GM18861 (cell line): ENCODE measurements at regions not wholly inside any gene's neighbourhood (a gene's known extent, or its start where the extent isn't known, plus 50 kb on each side); places are given as distances from the start of the nearest gene placed in this dataset.

Source experiments
- ATAC-seq: cut with Tn5 transposase; IDR thresholded peaks from one replicate; pipeline ENCODE4 v1.9.1; 2021; ENCODE audit not compliant: unreplicated experiment

DNA sequence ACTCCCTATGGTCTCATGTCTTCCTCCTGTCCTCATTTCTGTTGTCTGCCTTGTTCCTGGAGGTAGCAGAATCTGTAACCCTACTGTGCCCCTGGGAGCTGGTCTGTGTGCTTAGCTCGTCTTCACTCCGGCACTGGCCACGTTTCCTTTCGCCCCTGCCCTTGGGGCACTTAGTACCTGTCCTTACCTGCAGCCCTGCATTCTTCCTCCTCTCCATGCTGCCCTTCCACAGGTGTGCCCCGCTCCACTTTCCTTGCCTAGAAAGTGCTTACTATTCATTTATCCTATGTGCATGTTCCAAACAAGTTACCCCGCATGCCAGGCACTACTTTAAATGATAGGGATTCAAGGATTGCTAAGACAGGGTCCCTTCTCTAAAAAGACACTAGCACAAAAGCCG lies 199.9 kb upstream of the ZMIZ1 start:
- no peak for ATAC-seq

- no peak for ATAC-seq
Measured at GRCh38 chr10:78869508-78870454, 199.0 kb upstream of the ZMIZ1 start.

DNA sequence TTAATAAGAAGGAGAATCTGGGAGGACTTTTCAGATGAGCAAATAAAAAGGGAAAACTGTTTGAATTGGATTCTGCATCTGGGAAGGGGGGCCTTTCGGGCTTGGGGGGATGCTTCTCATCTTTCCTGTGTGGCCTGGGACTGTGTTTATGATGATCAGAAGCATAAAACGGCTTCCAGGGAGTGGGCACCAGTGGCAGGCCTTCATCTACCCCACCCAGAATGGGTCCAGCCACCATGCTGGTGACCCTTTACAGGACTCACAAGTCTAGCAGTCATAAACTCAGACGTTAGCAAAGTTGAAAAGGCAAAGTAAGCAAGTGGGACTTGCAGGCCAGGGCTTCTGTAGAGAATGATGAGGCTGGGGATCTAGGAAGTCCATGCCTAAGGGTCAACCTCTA lies 198.3 kb upstream of the ZMIZ1 start:
- no peak for ATAC-seq

- no peak for ATAC-seq
Measured at GRCh38 chr10:78871796-78872195, 197.0 kb upstream of the ZMIZ1 start.

DNA sequence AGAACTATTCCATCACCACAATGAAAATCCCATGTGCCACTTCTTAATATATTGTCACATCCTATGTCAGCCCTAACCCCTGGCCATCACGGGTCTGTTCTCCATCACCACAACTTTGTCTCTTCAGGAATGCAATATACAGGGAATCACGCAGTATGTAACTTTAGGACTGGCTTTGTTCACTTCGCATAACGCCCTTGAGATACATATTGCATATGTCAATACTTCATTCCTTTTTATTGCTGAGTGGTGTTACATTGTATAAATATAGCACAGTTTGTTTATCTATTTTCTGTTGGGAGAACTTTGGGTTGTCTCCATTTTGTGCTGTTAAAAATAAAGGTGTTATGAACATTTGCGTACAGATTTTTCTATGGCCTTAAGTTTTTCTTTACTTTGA lies 195.4 kb upstream of the ZMIZ1 start:
- ATAC-seq, result no peak

GRCh38 chr10:78875331-78875877 lies 193.4 kb upstream of the ZMIZ1 start:
- ATAC-seq, result no peak

GRCh38 chr10:78875932-78876331 lies 192.8 kb upstream of the ZMIZ1 start:
- no peak for ATAC-seq

DNA sequence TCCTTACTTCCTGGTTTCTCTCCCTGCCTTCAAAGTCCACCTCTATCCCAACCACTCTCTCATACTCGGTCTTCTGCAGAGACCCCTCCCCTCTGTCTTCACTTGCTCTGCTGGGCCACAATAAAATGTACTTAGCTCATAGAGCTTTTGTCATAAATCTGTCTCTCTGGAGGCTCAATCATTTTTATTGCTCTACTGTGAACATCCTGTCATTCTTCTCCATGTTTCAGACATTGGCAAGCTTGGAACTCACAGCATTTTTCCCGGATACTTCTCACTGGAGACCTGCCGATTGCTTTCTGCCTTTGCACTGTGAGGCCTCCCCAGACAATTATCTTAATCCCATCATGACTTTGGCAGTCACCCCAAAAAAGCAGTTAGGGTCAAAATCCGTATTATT lies 192.3 kb upstream of the ZMIZ1 start:
- no peak for ATAC-seq

- no peak for ATAC-seq
Measured at GRCh38 chr10:78879621-78880020, 189.1 kb upstream of the ZMIZ1 start.

GRCh38 chr10:78886129-78886528 lies 182.6 kb upstream of the ZMIZ1 start:
- ATAC-seq, result no peak

- ATAC-seq, result no peak
Measured at GRCh38 chr10:78889536-78890063, 179.2 kb upstream of the ZMIZ1 start.

- no peak for ATAC-seq
Measured at GRCh38 chr10:78890506-78890905, 178.3 kb upstream of the ZMIZ1 start.

GRCh38 chr10:78891741-78892140 lies 177.0 kb upstream of the ZMIZ1 start:
- ATAC-seq, result no peak

- ATAC-seq, result no peak
Measured at GRCh38 chr10:78892338-78893176, 176.2 kb upstream of the ZMIZ1 start.

GRCh38 chr10:78893217-78893616 lies 175.5 kb upstream of the ZMIZ1 start:
- ATAC-seq, result no peak

GRCh38 chr10:78894089-78894840 lies 174.5 kb upstream of the ZMIZ1 start:
- ATAC-seq, result no peak

DNA sequence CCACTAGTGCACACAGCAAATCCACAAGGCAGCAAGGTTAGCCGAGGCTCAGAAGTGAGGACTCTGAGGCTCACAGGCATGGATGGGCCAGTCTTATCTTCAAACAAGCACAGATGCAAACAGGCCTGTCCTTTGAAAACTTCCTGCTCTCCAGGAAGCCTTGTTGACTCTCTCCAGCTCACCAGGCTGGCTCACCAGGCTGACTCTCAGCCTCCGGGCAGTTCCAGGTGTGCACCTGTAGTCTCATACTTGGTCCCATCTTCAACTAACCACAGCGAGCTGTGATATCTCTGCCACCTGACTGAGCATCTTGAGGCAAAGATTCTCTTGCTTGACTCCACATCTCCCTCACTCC lies 173.9 kb upstream of the ZMIZ1 start:
- no peak for ATAC-seq

DNA sequence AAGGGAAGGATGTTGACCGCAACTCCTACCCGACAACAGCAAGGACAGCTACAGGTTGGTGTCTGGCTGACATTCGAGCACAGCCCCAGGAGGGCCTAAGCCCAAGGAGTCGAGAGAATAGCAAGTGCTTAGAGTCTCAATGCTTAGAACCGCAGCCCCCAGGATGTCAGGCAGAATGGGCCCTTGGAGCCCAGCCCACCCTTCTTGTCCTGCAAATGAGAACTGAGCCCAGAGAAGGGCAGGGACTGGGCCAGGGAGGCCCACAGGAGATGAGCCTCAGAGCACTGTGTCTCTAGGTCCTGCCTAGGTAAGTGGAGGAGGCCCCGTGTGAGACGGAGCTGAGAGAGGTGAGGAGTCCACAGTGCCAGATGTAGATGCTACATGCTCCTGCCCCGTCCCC lies 173.3 kb upstream of the ZMIZ1 start:
- no peak for ATAC-seq

- no peak for ATAC-seq
Measured at GRCh38 chr10:78896159-78896928, 172.4 kb upstream of the ZMIZ1 start.
